Sigmoid colon (tissue), 4 donors: ENCODE measurements at regions not wholly inside any gene's neighbourhood (a gene's known extent, or its start where the extent isn't known, plus 50 kb on each side); places are given as distances from the start of the nearest gene placed in this dataset.

Source experiments
- CTCF ChIP-seq, 4 experiments: fragments of 450-650 bp in 3 of 4; fragments of 200-600 bp in 1 of 4; IDR thresholded peaks; one replicate each; pipeline ENCODE4 v1.5.1; 2016 to 2019; ENCODE audit warnings: antibody characterized with exemption in 4 of 4, mild to moderate bottlenecking in 3 of 4, moderate library complexity in 2 of 4
- POLR2A ChIP-seq, 2 donors: fragments of 450-650 bp; IDR thresholded peaks; one replicate each; pipeline ENCODE4 v1.6.1; 2016; ENCODE audit warnings: antibody characterized with exemption in 2 of 2, mild to moderate bottlenecking in 2 of 2, moderate library complexity in 2 of 2
- POLR2AphosphoS5 ChIP-seq, 4 donors: sonication (generic); formaldehyde crosslinking; IDR thresholded peaks; one replicate each; pipeline ENCODE4 v1.6.1; 2017; ENCODE audit warnings: antibody characterized with exemption in 4 of 4

- no peak for TF ChIP-seq POLR2AphosphoS5 (IDR thresholded peaks at IDR 0.05)
- TF ChIP-seq CTCF (IDR thresholded peaks at IDR 0.05): no peak
- TF ChIP-seq POLR2A (IDR thresholded peaks at IDR 0.05): no peak
Observed at GRCh38 chr3:40901796-40902195, 297.5 kb upstream of the CTNNB1 start.
